ENCODE measurements at regions not wholly inside any gene's neighbourhood (a gene's known extent, or its start where the extent isn't known, plus 50 kb on each side); places are given as distances from the start of the nearest gene placed in this dataset.

- Mint-ChIP-seq H3K36me3 (no peaks in the 10 kb centered on the region), H3K27ac (no peak overlapping the region), H3K4me1 (peaks cover 16% of the 10 kb centered on the region), H3K9me3 (peaks cover 2% of the 10 kb centered on the region), H3K4me3 (no peak overlapping the region), H3K27me3 (ENCODE audit: insufficient read depth, low read depth) (no peaks in the 10 kb centered on the region)
- Histone ChIP-seq H3K9me3 (ENCODE audit: low read depth) (no peaks in the 10 kb centered on the region), H3K79me2 (ENCODE audit: low read depth) (no peaks in the 10 kb centered on the region), H3K4me3 (no peak overlapping the region), H3K27ac (no peak overlapping the region), H3K4me2 (no peak overlapping the region), H3F3A (ENCODE audit: low read depth) (no peaks in the 10 kb centered on the region), H3K36me3 (no peaks in the 10 kb centered on the region), H3K27me3 (no peaks in the 10 kb centered on the region), H3K4me1 (peaks cover 10% of the 10 kb centered on the region), H4K20me1 (ENCODE audit: low read depth) (no peaks in the 10 kb centered on the region), H3K9ac (no peak overlapping the region), H2AFZ (replicated peaks) (no peak overlapping the region)
- TF ChIP-seq EZH2 (IDR thresholded peaks at IDR 0.05) (no peak), CTCF (IDR thresholded peaks at IDR 0.05) (no peak), EZH2phosphoT487 (IDR thresholded peaks at IDR 0.05) (no peak)
- DNase-seq (ENCODE audit: low spot score) = no peak
These were observed 50.2 kb upstream of the MME start for GRCh38 chr3:155029941-155030340.

DNA sequence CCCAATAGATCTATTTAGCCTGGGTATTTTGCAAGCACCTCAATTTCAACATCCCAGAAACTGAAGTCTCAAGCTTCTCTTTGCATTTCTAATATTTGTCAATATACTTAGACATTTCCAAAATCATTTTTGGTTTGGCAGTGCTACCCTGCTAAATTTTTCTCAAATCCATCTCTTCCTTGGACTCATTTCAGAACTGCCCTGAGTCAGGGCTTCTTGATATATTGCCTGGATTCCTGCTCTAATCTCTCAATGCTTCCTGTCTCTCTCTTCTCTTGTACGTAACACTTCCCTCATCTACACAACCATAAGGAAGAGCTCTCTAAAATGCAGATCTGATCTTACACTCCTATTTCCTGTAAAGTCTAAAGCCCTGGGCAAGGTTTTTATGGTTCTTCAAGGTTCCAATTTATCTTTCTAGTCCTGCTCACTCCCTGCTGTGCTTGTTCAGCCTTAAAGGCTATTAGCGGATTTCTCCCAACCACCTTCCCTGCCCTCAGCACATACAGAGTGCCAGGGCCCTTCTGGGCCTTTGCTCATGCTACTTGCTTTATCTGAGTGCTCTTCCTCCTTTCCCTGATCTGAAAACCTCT is 53.0 kb upstream of the MME start:
- Mint-ChIP-seq H3K36me3 (no peaks in the 10 kb centered on the region), H3K27me3 (ENCODE audit: insufficient read depth, low read depth) (no peaks in the 10 kb centered on the region), H3K4me3 (no peak overlapping the region), H3K9me3 (peaks cover 2% of the 10 kb centered on the region), H3K4me1 (peaks cover 7% of the 10 kb centered on the region), H3K27ac (no peak overlapping the region)
- Histone ChIP-seq H3K4me3 (no peak overlapping the region), H3K36me3 (no peaks in the 10 kb centered on the region), H3K79me2 (ENCODE audit: low read depth) (no peaks in the 10 kb centered on the region), H3K4me1 (peaks cover 5% of the 10 kb centered on the region), H3K9ac (no peak overlapping the region), H3K4me2 (no peak overlapping the region), H4K20me1 (ENCODE audit: low read depth) (no peaks in the 10 kb centered on the region), H3F3A (ENCODE audit: low read depth) (no peaks in the 10 kb centered on the region), H3K27me3 (no peaks in the 10 kb centered on the region), H3K9me3 (ENCODE audit: low read depth) (no peaks in the 10 kb centered on the region), H2AFZ (replicated peaks) (no peak overlapping the region), H3K27ac (no peak overlapping the region)
- TF ChIP-seq EZH2phosphoT487 (IDR thresholded peaks at IDR 0.05) = no peak
- no peak for TF ChIP-seq EZH2 (IDR thresholded peaks at IDR 0.05)
- TF ChIP-seq CTCF (IDR thresholded peaks at IDR 0.05) = no peak
- peak; percentile 54 for DNase-seq (ENCODE audit: low spot score)

- TF ChIP-seq EZH2 (IDR thresholded peaks at IDR 0.05) = no peak
- no peak for TF ChIP-seq CTCF (IDR thresholded peaks at IDR 0.05)
- TF ChIP-seq EZH2phosphoT487 (IDR thresholded peaks at IDR 0.05) = no peak
- H2AFZ ChIP-seq (replicated peaks) = no peak overlapping the region
- no peaks in the 10 kb centered on the region for H3K27me3 ChIP-seq
- Mint-ChIP-seq H3K27me3 (ENCODE audit: insufficient read depth, low read depth) (no peaks in the 10 kb centered on the region), H3K4me1 (peaks cover 10% of the 10 kb centered on the region), H3K36me3 (no peaks in the 10 kb centered on the region), H3K9me3 (peaks cover 2% of the 10 kb centered on the region), H3K4me3 (no peak overlapping the region), H3K27ac (no peak overlapping the region)
- H3K9me3 ChIP-seq (ENCODE audit: low read depth) = no peaks in the 10 kb centered on the region
- no peaks in the 10 kb centered on the region for H3K36me3 ChIP-seq
- H3K4me2 ChIP-seq = no peak overlapping the region
- H3K4me1 ChIP-seq = peaks cover 5% of the 10 kb centered on the region
- no peaks in the 10 kb centered on the region for H3K79me2 ChIP-seq (ENCODE audit: low read depth)
- H3F3A ChIP-seq (ENCODE audit: low read depth) = no peaks in the 10 kb centered on the region
- no peak for DNase-seq (ENCODE audit: low spot score)
- no peak overlapping the region for H3K9ac ChIP-seq
- no peak overlapping the region for H3K4me3 ChIP-seq
- no peaks in the 10 kb centered on the region for H4K20me1 ChIP-seq (ENCODE audit: low read depth)
- no peak overlapping the region for H3K27ac ChIP-seq
These were observed 56.0 kb upstream of the MME start for GRCh38 chr3:155024006-155024638.

Measured in neural progenitor cell (in vitro differentiated cells).